ENCODE measurements at regions not wholly inside any gene's neighbourhood (a gene's known extent, or its start where the extent isn't known, plus 50 kb on each side); places are given as distances from the start of the nearest gene placed in this dataset.

GRCh38 chr2:117271631-117272030, 542.9 kb upstream of the DDX18 start:
- Histone ChIP-seq H3K4me3 (no peak overlapping the region), H3K4me1 (no peaks in the 10 kb centered on the region), H3K9me3 (no peaks in the 10 kb centered on the region), H3K36me3 (no peaks in the 10 kb centered on the region), H3K27me3 (no peaks in the 10 kb centered on the region), H3K27ac (no peak overlapping the region)
- WGBS, 2 donors (ENCODE audit: low coverage in 1 of 2) = 38% methylated on average over 1 of the region's 1 CpG; no CpG with 5 or more reads in 1 of the 2 donors
- no peak for ATAC-seq
- TF ChIP-seq CTCF (IDR thresholded peaks at IDR 0.05) (no peak), EP300 (IDR thresholded peaks at IDR 0.05) (no peak), POLR2A (IDR thresholded peaks at IDR 0.05) (no peak), POLR2AphosphoS5 (IDR thresholded peaks at IDR 0.05) (no peak)

GRCh38 chr2:117273009-117273671, 541.4 kb upstream of the DDX18 start:
- Histone ChIP-seq H3K27ac (no peak overlapping the region), H3K9me3 (no peaks in the 10 kb centered on the region), H3K36me3 (no peaks in the 10 kb centered on the region), H3K4me1 (no peaks in the 10 kb centered on the region), H3K4me3 (no peak overlapping the region), H3K27me3 (no peaks in the 10 kb centered on the region)
- TF ChIP-seq POLR2A (IDR thresholded peaks at IDR 0.05) (no peak), POLR2AphosphoS5 (IDR thresholded peaks at IDR 0.05) (no peak), CTCF (IDR thresholded peaks at IDR 0.05) (no peak), EP300 (IDR thresholded peaks at IDR 0.05) (no peak)
- WGBS, 2 donors (ENCODE audit: low coverage in 1 of 2) = 26 to 35% methylated on average over 6 of the region's 6 CpGs
- ATAC-seq = no peak

GRCh38 chr2:117293012-117293411, 521.5 kb upstream of the DDX18 start:
- H3K27ac ChIP-seq = no peak overlapping the region
- H3K4me1 ChIP-seq = no peaks in the 10 kb centered on the region
- TF ChIP-seq CTCF (IDR thresholded peaks at IDR 0.05) (no peak), POLR2AphosphoS5 (IDR thresholded peaks at IDR 0.05) (no peak), EP300 (IDR thresholded peaks at IDR 0.05) (no peak), POLR2A (IDR thresholded peaks at IDR 0.05) (no peak)
- no peak for ATAC-seq
- H3K4me3 ChIP-seq = no peak overlapping the region
- no peaks in the 10 kb centered on the region for H3K27me3 ChIP-seq
- H3K36me3 ChIP-seq = no peaks in the 10 kb centered on the region
- no peaks in the 10 kb centered on the region for H3K9me3 ChIP-seq
- 88 to 100% methylated on average over 1 of the region's 1 CpG for WGBS, 2 donors (ENCODE audit: low coverage in 1 of 2)

- ATAC-seq = no peak
- H3K36me3 ChIP-seq = no peaks in the 10 kb centered on the region
- TF ChIP-seq CTCF (IDR thresholded peaks at IDR 0.05) = no peak
- no peak for TF ChIP-seq POLR2A (IDR thresholded peaks at IDR 0.05)
Observed at GRCh38 chr2:117299451-117299850, 515.0 kb upstream of the DDX18 start.

More at GRCh38 chr2:117299451-117299850, 515.0 kb upstream of the DDX18 start:
- Histone ChIP-seq H3K27me3 (no peaks in the 10 kb centered on the region), H3K27ac (no peak overlapping the region), H3K4me3 (no peak overlapping the region), H3K9me3 (no peaks in the 10 kb centered on the region), H3K4me1 (no peaks in the 10 kb centered on the region)
- WGBS, 2 donors (ENCODE audit: low coverage in 1 of 2) = 83% methylated on average over 1 of the region's 2 CpGs; no CpG with 5 or more reads in 1 of the 2 donors

Data from gastroesophageal sphincter (tissue), 4 donors.